HG03159 (cell line): ENCODE measurements at regions not wholly inside any gene's neighbourhood (a gene's known extent, or its start where the extent isn't known, plus 50 kb on each side); places are given as distances from the start of the nearest gene placed in this dataset.
"Not testable (repeated sequence)": the region's sequence is repeated elsewhere in the genome, so short reads cannot be mapped to it uniquely, and the experiment has no call there.

Source experiments
- ATAC-seq: cut with Tn5 transposase; IDR thresholded peaks from one replicate; pipeline ENCODE4 v1.9.1; 2021; ENCODE audit warnings: mild to moderate bottlenecking, moderate library complexity; ENCODE audit not compliant: unreplicated experiment

DNA sequence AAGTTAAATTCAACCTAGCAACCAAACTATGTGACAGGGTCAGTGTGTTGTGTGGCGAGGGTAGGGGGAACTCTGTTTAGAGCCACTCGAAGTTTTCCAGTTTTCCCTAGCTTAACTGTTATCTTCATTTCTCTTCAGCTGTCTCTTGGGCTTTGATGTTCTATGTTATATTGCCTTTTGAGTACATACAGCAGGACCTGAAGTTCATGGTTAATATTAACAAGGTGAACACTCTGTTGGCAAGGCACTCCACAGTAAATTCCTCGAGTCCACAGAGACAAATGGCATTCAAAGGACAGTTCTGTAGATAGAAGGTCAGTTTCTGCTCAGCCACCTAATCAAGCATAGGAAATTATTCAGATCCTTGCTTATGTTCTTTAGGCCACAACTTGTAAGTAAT is 147.9 kb upstream of the DPH6 start:
- no peak for ATAC-seq

DNA sequence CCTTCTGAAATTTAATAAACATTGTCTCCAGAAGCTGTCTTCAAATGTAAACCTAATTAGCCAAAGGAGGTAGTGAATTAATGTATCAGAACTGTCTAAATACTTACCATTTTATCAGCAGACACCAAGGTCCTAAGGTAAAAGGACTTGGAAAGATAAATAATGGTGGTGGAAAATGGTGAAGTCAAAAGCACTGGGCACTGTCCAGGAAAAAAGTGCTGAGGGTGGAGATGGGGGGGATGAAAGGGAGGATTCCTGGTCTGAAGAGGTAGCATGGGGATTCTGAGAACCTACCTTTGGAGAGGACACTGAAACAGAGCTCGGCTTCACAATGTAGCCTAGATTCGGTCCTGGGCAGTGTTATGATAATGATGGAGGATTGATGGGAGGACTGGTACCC is 149.0 kb upstream of the DPH6 start:
- no peak for ATAC-seq

DNA sequence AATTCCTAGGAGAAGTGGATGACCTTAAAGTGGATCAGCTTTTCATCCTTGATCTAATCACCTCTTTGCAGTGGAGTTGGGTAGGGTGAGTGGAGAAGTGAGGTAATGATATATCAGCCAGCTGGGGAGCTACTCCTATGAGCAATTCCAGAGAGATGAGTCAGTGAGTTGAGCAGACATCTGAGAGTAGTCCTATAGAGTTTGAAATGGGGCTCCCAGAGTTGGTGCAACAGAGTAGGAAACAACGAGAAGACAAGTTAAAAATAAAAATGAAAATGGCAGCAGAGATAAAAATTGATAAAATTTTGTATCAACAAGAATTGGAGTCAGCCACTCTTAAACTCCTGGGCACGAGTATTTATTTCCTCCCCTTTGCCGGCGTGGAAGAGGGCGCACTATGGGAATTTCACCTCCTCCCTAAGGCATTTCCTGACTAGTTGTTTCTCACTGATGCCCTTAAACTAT is 150.8 kb upstream of the DPH6 start:
- ATAC-seq = no peak

DNA sequence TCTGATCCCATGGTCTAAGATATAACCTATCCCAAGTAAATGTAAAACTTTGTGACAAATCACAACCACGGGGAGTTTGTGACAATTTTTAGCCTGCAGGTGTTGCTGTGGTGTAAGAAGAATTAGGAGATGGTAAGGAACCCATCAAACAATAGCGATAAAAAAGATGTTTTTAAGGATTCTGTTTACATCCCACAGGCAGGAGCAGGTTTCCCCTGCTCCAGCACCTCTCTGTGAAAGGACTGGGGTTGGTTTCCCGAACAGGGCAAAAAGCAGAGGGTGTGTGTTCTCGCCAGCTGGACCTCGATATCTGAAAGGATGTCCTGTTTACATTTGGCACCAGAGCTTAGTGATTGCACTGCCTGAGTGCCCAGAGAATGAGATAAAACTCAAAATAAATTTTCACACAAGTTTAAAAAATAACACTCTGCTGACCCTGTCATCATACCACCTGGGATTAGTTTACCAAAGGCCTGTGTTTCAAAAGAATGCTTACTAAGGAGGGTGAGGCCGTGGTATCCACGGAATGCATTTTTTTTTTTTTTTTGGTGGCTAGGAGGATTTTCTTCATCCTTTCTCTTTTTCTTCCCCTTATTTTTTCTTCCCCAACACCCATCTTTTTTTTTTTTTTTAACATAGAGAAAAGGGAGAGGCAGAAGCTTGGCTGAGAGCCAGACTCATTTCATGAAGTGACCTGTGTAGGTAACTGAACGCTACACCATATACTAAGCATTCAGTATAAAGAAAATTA is 151.8 kb upstream of the DPH6 start:
- no peak for ATAC-seq

DNA sequence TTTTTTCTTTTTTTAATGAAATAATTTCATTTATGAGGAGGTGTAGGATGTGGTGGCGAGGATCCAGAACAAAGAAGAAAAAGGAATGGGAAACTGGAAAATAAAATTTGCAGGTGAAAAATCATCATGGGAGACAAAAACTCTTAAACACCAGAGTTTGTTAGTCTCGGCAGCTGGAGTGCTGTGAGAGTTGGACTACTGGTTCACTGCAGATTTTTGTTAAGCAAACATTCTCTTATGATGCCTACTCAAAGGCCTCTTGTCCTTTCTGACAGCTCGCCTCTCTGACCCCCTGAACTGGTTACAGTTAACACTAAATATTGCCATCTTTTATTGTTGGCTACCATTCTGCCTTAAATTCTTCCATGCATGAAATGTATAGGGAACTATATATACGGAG is 152.4 kb upstream of the DPH6 start:
- ATAC-seq = no peak

DNA sequence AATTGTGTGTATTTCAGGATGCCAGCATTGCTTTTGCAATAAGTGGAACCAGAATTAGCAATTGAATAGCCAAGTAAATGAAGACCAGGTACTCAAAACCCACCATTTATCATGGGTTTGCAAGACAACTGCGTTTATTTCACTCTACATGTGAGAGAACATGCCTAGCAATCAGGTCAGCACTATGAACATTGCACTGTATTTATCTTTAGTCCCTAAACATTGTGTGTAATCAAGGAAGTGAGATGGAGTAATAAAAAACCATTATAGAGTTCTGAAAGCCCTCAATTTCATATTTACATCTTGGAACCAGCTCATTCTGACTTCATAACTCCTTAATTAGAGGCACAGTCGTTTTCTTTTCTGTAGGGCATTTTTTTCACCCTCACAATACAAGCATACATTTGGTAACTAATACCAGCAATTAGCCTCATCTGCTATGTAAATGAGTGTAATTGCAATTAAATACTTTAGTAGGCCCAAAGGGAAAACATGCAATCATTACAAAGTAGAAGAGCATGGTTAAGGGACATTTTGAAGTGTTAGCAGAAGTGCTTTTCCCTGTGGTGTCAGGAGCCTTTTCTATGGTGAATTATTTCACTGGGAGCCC is 153.1 kb upstream of the DPH6 start:
- no peak for ATAC-seq

DNA sequence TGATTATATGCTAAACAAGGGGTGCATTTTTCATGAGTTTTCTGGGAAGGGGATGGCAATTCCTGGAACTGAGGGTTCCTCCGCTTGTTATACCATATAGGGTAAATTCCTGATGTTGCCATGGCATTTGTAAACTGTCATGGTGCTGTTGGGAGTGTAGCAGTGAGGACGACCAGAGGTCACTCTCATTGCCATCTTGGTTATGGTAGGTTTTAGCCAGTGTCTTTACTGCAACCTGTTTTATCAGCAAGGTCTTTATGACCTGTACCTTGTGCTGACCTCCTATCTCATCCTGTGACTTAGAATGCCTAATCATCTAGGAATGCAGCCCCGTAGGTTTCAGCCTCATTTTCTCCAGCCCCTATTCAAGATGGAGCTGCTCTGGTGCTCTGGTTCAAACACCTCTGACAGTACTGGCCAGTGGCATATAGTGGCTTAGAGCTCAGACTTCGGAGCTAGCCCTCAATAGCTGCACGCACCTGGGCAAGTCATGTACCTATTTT is 154.2 kb upstream of the DPH6 start:
- not testable (repeated sequence) for ATAC-seq

DNA sequence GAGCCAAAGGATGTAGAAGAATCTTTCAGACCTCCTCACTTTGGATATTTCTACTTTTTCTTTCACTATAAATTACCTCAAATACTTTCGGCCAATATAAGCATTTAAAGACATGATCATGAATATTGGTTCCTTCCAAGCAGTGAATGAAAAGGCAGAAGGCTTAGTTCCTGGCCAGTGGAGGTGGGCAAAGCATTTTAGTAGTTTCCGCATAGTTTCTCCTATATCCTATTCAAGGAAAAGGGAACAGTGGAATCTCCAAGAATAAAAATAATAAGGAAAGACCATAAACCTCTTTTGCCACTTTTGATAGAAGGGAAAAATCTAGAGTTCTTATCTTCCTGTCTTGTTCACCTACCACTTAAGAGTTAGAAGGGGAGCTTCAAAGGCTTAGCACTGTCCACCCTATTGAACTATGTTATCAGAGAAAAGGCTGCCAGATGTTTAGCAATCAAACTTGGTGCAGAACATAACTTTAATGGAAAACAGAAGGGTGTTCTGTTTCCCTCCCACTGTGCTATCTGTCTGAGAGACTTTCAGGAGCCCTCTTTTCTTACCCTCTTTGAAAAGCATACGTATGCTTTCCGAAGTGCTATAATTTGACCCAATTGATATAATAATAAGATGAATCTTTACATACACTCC is 155.6 kb upstream of the DPH6 start:
- ATAC-seq = no peak

DNA sequence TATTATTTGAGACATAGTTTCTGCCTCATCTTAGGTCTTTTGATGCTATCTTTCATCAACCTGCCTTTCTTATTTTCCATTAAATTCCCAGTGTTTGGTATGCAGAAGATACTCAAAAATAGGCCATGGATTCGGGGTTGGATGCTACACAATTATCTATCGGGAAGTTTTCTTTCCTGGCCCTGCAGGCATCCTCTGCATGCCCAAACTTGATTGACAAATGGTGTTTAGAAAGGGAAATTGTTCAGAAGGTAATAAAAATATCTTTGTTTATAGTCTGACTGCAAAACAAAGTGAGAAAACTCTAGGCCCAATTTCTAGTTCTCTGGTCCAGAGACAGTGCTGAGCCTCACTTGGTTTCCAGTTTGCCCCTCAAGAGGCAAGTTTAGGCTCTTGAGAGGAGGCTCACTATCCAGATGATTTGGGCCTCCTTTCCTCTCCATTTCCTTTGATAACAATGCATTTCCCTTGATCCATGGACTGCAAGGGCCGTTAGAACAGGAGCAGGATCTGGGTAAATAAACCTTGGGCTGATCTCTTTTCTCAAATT is 157.1 kb upstream of the DPH6 start:
- ATAC-seq = no peak

DNA sequence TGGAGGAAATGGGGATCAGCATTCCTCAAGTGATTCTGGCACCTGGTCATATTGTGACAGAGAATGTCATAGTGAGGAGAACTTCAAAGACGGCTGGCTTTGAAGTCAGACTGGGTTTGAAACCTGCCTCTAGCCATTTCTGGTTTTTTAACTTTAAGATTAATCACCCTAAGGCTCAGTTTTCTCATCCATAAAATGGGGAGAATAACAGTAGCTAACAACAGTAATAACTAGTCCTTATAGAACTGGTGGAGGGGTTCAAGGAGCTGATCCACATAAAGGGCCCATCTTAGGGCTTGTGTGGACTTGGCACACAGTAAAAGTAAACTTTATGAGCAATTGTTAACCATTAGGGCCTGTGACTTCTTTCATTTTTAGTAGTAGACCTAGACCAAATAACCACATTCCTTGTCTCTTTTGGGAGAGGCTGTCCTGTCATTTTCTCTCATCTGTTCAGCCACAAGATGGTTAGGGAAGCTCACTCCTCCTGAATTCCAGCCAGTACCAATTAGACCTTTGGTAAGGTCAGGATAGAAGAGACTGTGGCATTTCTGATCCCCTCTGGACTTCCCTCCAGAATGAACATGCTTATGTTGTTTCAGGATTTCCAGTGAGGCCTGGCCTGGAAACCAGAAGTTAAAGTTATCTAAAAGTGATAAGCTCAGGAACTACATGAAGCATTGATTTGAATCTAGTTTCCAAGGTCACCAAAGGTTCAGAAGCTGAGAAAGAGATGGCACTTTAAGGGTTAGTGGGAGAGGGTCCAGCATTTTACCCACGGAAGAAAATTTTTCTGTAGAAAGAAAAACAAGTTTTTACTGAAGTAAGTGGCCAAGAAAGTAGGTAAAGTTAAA is 159.3 kb upstream of the DPH6 start:
- ATAC-seq = no peak

DNA sequence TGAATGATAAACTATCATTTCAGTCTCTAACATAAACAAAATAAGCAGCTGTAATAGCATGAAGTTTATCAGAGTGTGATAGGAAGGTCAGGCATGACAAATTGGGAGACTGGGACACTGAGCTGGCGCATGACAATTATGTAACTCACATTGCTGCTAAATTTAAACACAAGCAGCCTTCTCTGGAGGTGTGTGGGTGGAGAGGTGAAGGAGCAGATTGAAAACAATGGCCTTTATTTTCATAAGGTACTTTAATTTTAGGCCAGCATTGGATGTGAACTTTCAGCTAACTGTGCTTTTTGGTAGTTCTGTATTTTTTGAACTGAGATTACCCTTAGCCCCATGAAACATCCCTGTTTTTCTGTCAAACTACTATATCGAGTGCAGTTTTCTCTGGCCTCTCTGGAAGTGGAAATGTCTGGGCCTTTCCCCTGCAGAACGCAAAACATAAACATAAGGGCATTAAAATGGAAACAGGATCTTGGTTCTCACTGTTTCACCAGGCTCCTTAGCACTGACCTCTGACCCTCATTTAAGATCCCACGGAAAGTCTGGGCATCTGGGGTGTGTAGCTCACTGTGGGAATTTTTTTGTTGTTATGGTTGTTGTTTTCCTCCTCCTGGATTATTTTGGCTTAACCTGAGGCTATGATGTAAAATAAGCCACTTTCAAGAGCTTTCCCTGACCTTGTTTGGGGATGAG is 160.1 kb upstream of the DPH6 start:
- no peak for ATAC-seq

DNA sequence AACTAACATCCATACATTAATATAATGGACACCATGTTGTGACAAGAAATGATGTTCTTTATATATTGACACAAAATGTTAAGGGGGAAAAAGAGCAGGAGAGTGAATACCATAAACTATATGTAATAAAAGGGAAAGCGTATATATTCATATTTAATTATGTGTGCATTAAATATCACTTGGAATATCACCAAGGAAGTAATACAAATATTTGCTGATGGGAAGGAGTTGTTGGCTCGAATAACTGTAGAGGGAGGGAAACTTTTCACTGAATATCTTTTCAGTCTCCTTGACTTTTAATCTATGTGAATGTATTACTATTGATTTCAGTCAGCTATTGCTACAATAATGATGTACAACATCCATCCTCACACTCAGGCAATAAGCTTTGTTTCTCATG is 167.0 kb upstream of the DPH6 start:
- ATAC-seq = no peak

DNA sequence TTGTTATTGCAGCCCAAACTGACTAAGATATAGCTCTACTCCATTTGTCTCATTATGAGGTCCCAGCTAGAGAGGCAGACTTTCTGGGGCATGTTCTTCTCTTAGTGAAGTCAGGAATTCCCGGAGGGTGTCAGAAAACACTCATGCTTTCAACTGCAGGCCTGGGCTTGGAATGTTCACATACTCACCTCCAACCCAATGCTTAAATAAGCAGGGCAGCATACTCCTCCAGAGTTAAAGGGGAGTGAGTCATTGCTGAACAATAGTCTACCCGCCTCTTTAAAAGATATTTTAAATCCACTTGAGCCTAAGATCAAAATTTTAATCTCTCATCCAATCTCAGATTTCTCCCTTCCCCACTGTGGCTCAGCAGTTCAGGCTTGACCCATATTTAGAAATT is 167.8 kb upstream of the DPH6 start:
- no peak for ATAC-seq

DNA sequence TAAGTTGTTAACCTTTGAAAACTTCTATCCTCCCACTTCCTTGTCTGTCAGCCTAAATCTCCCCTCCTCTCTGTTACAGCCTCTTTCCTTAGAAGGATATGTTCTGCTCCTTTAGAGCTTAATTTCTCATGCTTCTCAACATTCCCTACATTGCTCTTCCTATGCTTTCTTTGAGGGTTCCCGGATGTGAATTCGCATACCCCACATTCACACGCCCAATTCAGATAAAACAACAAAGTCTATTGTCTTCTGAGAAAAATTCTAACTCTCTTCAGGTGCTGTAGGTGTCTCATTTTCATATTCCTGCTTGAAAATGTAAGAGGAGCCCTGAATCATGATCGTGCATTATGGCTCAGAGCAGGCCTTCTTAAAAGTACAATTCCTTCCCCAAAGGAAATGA is 171.8 kb upstream of the DPH6 start:
- no peak for ATAC-seq

DNA sequence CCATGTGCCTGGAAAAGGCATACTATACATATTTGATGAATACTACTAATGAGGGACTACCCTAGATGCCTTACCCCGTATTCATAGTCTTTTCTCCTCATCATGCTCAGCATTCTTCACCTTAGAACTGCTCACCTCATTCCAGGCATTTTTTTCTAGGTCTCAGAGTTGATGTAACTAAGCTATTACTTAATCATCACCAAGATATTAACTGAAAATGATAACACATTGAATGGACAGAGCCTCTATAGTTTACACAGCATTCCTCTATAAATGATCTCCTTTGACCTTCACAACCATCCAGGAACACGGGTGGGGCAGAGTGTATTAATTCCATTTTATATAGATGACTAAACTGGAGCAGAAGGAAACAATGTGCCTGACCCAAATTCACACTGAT is 174.1 kb upstream of the DPH6 start:
- no peak for ATAC-seq

DNA sequence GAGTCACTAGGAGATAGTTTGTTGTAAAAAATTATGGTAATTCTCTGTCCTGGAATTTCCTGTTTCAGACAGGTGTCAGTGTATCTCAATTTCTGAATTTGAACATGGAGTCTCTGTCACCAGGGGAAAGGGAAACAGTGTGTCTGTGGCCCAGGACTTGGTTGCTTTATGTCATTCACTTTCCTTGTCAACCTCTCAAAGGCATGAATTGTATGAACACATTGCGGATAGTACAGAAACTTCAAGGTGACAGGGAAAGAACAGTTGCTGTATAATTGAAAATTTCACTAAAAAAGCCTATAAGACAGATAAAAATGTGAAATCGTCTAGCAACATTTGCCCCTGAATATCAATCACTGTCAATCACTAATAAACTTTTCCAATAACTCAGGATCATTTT is 175.0 kb upstream of the DPH6 start:
- no peak for ATAC-seq

DNA sequence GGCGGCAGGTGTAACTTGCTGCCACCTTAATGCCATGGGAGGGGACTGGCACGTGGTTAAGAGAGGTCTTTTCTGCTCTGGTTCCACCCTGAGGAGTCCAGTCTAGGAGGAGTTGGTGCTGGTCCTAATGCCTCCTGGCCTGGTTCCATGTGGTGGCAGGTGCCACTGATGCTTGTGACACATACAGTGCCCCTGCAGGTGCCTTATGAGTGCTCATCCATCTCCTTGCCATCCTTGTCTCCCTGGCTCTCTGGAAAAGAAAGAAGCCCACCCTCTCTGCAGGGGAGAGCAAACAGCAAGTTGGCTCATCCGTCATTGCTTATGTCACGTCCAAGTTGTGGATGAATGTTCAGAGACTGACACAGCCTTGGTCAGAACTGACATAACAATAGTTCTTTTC is 175.8 kb upstream of the DPH6 start:
- ATAC-seq = no peak

DNA sequence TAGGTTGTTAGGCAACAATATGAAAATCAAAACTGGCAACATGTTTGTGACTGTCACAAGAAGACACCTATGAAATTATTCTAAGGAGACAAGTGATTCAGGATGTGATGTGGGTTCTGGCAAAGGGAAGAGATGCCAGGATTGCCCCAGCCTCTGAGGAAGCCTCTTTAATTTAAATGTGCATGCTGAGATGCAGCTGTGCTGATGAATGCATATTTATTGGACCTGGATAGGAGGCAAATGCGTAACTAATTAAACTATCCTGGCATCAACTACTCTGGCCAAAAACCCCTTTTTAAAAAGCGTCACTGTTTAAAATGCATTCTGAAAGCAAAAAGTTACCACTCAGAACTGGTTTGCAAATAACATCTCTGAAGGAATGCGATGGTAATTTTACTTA is 176.5 kb upstream of the DPH6 start:
- no peak for ATAC-seq

DNA sequence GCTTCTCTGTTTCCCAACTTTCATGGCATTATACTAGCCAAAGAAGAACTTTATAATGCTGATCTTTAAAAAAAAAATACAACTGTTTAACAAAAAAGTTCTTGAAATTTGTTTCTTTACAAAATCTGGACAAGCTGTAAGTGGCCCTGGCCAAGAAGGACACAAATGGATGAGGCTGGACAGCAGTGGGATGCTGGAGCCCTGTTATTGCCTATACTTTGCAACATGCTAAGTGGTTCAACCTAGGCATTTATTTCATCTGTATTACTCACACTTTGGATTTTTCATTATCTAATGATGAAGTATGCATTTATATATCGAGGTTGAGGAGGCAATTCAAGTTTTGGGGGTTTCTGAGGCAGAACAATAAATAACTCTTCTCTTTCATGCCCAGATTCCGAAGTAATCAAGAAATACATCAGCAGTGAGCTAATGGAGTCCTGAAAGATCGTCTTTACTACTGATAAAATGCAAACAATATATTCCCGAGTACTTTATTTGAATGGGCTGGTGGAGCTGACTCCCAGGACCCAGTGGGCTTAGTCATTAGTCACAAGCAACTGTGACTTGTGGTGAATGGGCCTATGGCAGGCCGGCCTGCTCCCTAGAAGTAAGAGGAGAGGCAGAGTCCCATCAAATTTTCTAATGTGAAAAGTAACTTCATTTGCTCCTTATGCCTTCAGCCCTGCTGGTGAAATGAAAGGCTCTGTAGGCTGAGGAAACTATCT is 177.3 kb upstream of the DPH6 start:
- ATAC-seq = no peak

DNA sequence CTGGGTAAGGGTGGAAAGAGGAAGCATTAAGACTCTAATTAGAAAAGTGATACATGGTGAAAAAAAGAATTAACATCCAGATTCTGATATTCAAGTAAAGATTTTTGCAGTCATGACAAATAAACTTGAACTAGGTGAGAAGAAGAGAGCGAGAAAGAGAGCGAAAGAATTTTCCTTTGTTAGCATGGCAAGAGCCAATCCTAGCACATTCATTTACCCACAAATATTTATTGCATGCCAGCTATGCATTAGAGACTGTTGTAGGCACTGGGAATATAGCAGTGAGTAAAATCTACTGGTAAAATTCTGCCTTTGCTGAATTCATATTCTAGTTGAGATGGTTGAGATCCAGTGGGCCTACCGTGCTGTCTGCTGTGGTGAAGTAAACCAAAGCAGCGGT is 177.9 kb upstream of the DPH6 start:
- no peak for ATAC-seq
